Motor neuron (in vitro differentiated cells): ENCODE measurements at regions not wholly inside any gene's neighbourhood (a gene's known extent, or its start where the extent isn't known, plus 50 kb on each side); places are given as distances from the start of the nearest gene placed in this dataset.
A peak's percentile ranks its signal among the peaks of the same experiment; 100 is the strongest.
"Not testable (repeated sequence)": the region's sequence is repeated elsewhere in the genome, so short reads cannot be mapped to it uniquely, and the experiment has no call there.

Experiments used
- ATAC-seq, 8 experiments: fragments of 200-7000 bp; cut with Tn5 transposase; replicated peaks in 6 of 8; 2 replicates each; pipeline ENCODE4 v1.8.0; 2021; ENCODE audit warnings: mild to moderate bottlenecking in 8 of 8, moderate library complexity in 8 of 8
- H3K27ac ChIP-seq, 2 donors: fragments of 250-450 bp; sonication (Bioruptor Pico); 2 replicates each; pipeline ENCODE4 v1.9.0; 2021; ENCODE audit warnings: antibody characterized with exemption in 2 of 2, mild to moderate bottlenecking in 2 of 2, moderate library complexity in 1 of 2
- H3K4me1 ChIP-seq, 2 donors: fragments of 250-450 bp; sonication (Bioruptor Pico); replicated peaks in 1 of 2; 2 replicates each; pipeline ENCODE4 v1.6.1; 2021; ENCODE audit warnings: antibody characterized with exemption in 2 of 2, mild to moderate bottlenecking in 2 of 2, moderate library complexity in 1 of 2
- H3K4me3 ChIP-seq, 5 donors: fragments of 250-450 bp; sonication (Bioruptor Pico); 2 replicates each; pipeline ENCODE4 v1.9.0; 2021; ENCODE audit warnings: antibody characterized with exemption in 5 of 5, mild to moderate bottlenecking in 5 of 5, moderate library complexity in 4 of 5
- WGBS, 10 experiments: fragments of 450-650 bp; shearing (Covaris generic); methylation state at CpG; one replicate each; pipeline ENCODE4 v1.0.0; 2022; 5-methylcytosine and 5-hydroxymethylcytosine counted together
- in situ Hi-C, 9 experiments: fragments of 400-800 bp; cut with MboI; loops; one replicate each; pipeline ENCODE4 v1.15.0; 2021; ENCODE audit warnings: low sequenced_read_pairs in 9 of 9, low pct_unique_long_range_greater_than_20kb in 2 of 9; ENCODE audit not compliant: unreplicated experiment in 9 of 9

GRCh38 chr11:22127981-22128380 is 64.9 kb upstream of the ANO5 start:
- in situ Hi-C loops = loop anchor here in 5 of 9 experiments (25.0 kb wide), 2 partner anchors 1491 to 1741 kb away; partner anchors contain the start of gene PRMT3 (in 1 of the 5)
- 0 to 100% (median 60%) methylated on average over 1 to 2 of the region's 2 CpGs; no CpG with 5 or more reads in 5 of the 10 experiments for WGBS, 10 experiments
- ATAC-seq, H3K4me3 ChIP-seq, H3K27ac ChIP-seq, H3K4me1 ChIP-seq: not testable (repeated sequence)

- H3K27ac ChIP-seq = no peak overlapping the region
- in situ Hi-C loops = loop anchor here in 5 of 9 experiments (25.0 kb wide), 2 partner anchors 1493 to 1743 kb away; partner anchors contain the start of gene PRMT3 (in 1 of the 5)
- H3K4me3 ChIP-seq = no peak overlapping the region
- 0 to 95% (median 54%) methylated on average over 1 to 2 of the region's 3 CpGs; no CpG with 5 or more reads in 3 of the 10 experiments for WGBS, 10 experiments
- ATAC-seq = peak in 7 of 8 experiments; percentile 40 to 75 (median 55)
- no peaks in the 10 kb centered on the region for H3K4me1 ChIP-seq
Measured at GRCh38 chr11:22130462-22131053, 62.3 kb upstream of the ANO5 start.

- no peak for ATAC-seq
- no peaks in the 10 kb centered on the region for H3K4me1 ChIP-seq
- no peak overlapping the region for H3K4me3 ChIP-seq
- no peak overlapping the region for H3K27ac ChIP-seq
- in situ Hi-C loops = loop anchor here in 5 of 9 experiments (25.0 kb wide), 2 partner anchors 1496 to 1746 kb away; partner anchors contain the start of gene PRMT3 (in 1 of the 5)
Measured at GRCh38 chr11:22133776-22134175, 59.1 kb upstream of the ANO5 start.

GRCh38 chr11:22138264-22138663 is 54.6 kb upstream of the ANO5 start:
- in situ Hi-C loops = loop anchor here in 5 of 9 experiments (25.0 kb wide), 2 partner anchors 1501 to 1751 kb away; partner anchors contain the start of gene PRMT3 (in 1 of the 5)
- no peak for ATAC-seq
- Histone ChIP-seq H3K4me1 (no peaks in the 10 kb centered on the region), H3K27ac (no peak overlapping the region), H3K4me3 (no peak overlapping the region)
